ENCODE measurements at regions not wholly inside any gene's neighbourhood (a gene's known extent, or its start where the extent isn't known, plus 50 kb on each side); places are given as distances from the start of the nearest gene placed in this dataset.

GRCh38 chr17:15048381-15048780 lies 216.7 kb downstream of the PMP22 start:
- no peak for TF ChIP-seq CTCF (IDR thresholded peaks at IDR 0.05)

- no peak for TF ChIP-seq CTCF (IDR thresholded peaks at IDR 0.05)
These were observed 222.8 kb downstream of the PMP22 start for GRCh38 chr17:15042311-15042710.

- TF ChIP-seq CTCF (IDR thresholded peaks at IDR 0.05) = no peak
These were observed 225.8 kb downstream of the PMP22 start for GRCh38 chr17:15039366-15039765.

- TF ChIP-seq CTCF (IDR thresholded peaks at IDR 0.05) = no peak
These were observed 226.5 kb downstream of the PMP22 start for GRCh38 chr17:15038656-15039055.

GRCh38 chr17:15036238-15036637 lies 228.9 kb downstream of the PMP22 start:
- TF ChIP-seq CTCF (IDR thresholded peaks at IDR 0.05) = no peak

GRCh38 chr17:15031975-15032374 lies 233.2 kb downstream of the PMP22 start:
- no peak for TF ChIP-seq CTCF (IDR thresholded peaks at IDR 0.05)

GRCh38 chr17:15029469-15029868 lies 235.7 kb downstream of the PMP22 start:
- peak; percentile 11; the same call in 1 of the 2 replicates for TF ChIP-seq CTCF (IDR thresholded peaks at IDR 0.05)

- no peak for TF ChIP-seq CTCF (IDR thresholded peaks at IDR 0.05)
These were observed 237.3 kb downstream of the PMP22 start for GRCh38 chr17:15027853-15028252.
